ENCODE measurements at regions not wholly inside any gene's neighbourhood (a gene's known extent, or its start where the extent isn't known, plus 50 kb on each side); places are given as distances from the start of the nearest gene placed in this dataset.
"Not testable (repeated sequence)": the region's sequence is repeated elsewhere in the genome, so short reads cannot be mapped to it uniquely, and the experiment has no call there.

- peak; percentile 0 for DNase-seq (ENCODE audit: low read depth)
These were observed 199.0 kb upstream of the DDX53 start for GRCh38 chrX:22800806-22801205.

DNA sequence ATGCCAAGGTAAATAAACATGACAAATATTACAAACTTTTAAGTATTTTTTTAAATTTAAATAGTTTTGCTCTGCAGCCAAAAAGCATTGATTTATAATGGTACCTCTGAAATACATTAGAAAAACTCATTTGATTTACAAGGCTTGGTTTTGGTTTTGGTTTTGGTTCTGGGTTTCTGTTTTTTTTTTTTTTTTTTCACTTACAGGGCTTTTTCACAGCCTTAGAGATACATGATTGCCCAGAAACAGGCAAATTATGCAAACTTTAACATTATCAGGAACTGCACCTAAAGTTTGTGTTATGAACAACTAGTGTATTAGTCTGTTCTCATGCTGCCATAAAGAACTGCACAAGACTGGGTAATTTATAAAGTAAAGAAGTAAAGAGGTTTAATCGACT is 196.4 kb upstream of the DDX53 start:
- DNase-seq (ENCODE audit: low read depth): no peak

- DNase-seq (ENCODE audit: low read depth): no peak
These were observed 188.9 kb upstream of the DDX53 start for GRCh38 chrX:22810876-22811275.

GRCh38 chrX:22818061-22818460 is 181.7 kb upstream of the DDX53 start:
- peak; percentile 9 for DNase-seq (ENCODE audit: low read depth)

DNA sequence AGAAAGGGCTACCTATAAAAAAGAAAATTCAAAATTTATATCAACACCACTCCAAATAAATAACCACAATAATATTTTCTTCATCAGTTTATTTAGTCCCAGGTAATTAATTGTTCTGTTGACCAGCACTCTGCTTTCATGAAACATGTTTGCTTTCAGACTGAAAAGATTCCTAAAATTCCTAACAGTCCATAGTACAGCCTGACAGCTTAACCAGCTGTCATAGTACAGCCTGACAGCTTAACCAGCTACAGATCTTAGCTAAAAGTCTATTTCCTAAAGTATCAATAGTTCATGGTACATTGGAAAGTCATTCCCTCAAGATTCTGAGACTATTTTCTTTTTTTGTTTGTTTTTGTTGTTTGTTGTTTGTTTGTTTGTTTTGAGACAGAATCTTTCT is 144.1 kb upstream of the DDX53 start:
- DNase-seq (ENCODE audit: low read depth): no peak

- no peak for DNase-seq (ENCODE audit: low read depth)
These were observed 140.1 kb upstream of the DDX53 start for GRCh38 chrX:22859642-22860041.

DNA sequence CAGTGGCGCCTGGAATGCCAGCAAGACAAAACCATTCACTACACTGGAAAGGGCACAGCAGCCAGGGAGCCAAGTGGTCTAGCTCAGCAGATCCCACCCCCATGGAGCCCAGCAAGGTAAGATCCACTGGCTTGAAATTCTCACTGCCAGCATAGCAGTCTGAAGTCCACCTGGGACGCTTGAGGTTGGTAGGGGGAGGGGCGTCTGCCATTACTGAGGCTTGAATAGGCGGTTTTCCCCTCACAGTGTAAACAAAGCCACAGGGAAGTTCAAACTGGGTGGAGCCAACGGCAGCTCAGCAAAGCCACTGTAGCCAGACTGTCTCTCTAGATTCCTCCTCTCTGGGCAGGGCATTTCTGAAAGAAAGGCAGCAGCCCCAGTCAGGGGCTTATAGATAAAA is 133.0 kb upstream of the DDX53 start:
- not testable (repeated sequence) for DNase-seq (ENCODE audit: low read depth)

GRCh38 chrX:22882543-22882942 is 117.2 kb upstream of the DDX53 start:
- DNase-seq (ENCODE audit: low read depth): no peak

GRCh38 chrX:22889819-22890218 is 109.9 kb upstream of the DDX53 start:
- no peak for DNase-seq (ENCODE audit: low read depth)

DNA sequence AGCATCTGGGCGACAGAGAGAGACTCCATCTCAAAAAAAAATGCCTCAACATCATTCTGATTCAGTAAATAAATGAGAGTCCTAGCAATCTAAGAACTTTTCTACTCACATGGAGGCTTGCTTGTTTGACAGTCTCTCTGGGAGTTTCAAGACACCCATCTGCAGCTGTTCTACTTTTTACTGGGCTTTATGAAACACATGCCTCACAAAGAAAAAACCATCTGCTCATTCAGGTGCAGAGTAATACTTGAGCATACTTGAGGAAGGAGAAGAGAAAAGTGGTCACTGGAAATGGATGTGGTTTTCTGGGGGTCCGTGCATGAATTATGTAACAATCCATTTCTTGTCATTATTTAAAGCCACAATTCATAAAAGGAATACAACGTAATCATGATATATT is 87.1 kb upstream of the DDX53 start:
- DNase-seq (ENCODE audit: low read depth): no peak

GRCh38 chrX:22922961-22923360 is 76.8 kb upstream of the DDX53 start:
- peak; percentile 81 for DNase-seq (ENCODE audit: low read depth)

DNA sequence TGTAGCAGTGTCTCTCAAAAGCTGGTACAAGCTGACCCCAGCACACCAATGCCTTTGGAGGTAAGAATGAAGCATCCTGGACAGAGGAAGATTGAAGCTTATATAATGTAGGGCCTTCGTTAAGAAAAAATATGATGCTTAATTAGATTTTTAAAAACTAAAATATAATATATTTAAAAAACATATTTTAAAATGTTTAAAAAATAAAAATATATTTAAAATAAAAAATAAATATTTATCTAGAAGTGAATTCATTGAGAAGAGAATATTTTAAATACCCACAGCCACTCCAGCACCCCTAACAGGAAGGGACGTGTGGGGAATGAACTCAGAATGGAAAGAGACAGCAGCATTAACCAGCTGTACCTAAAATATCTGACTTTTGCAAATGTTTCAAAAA is 65.1 kb upstream of the DDX53 start:
- DNase-seq (ENCODE audit: low read depth): no peak

DNA sequence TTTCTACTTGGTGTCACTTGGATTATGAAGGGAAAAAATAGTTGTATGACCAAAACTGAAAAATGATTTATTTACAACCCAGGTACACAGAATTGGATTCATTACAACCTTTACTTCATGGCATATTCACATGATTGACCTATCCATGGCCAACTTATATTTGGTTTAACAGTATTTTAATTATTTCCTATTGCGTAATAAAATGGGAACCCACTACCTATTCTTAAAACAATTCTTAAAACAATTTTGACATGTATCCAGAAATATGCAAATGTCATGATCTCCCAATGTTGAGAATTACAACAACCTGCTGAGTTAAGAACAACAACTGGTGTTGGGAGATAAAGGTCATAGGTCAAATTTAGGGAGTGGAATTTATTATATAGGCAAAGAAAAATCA is 54.8 kb upstream of the DDX53 start:
- DNase-seq (ENCODE audit: low read depth): no peak

All from fibroblast of gingiva (primary cell).